ENCODE measurements at regions not wholly inside any gene's neighbourhood (a gene's known extent, or its start where the extent isn't known, plus 50 kb on each side); places are given as distances from the start of the nearest gene placed in this dataset.

- TF ChIP-seq EP300 (IDR thresholded peaks at IDR 0.05) (no peak), POLR2A (IDR thresholded peaks at IDR 0.05) (no peak)
- TF ChIP-seq, protein P1, sequence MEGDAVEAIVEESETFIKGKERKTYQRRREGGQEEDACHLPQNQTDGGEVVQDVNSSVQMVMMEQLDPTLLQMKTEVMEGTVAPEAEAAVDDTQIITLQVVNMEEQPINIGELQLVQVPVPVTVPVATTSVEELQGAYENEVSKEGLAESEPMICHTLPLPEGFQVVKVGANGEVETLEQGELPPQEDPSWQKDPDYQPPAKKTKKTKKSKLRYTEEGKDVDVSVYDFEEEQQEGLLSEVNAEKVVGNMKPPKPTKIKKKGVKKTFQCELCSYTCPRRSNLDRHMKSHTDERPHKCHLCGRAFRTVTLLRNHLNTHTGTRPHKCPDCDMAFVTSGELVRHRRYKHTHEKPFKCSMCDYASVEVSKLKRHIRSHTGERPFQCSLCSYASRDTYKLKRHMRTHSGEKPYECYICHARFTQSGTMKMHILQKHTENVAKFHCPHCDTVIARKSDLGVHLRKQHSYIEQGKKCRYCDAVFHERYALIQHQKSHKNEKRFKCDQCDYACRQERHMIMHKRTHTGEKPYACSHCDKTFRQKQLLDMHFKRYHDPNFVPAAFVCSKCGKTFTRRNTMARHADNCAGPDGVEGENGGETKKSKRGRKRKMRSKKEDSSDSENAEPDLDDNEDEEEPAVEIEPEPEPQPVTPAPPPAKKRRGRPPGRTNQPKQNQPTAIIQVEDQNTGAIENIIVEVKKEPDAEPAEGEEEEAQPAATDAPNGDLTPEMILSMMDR (IDR thresholded peaks at IDR 0.05), result no peak
- no peaks in the 10 kb centered on the region for H3K27me3 ChIP-seq
- DNase-seq, result no peak
- H3K9me3 ChIP-seq, result no peaks in the 10 kb centered on the region
- no peaks in the 10 kb centered on the region for H3K4me1 ChIP-seq (ENCODE audit: insufficient read depth)
- H3K4me3 ChIP-seq, result no peak overlapping the region
- intact Hi-C loops (cut with DNase I), result no loop called here
- WGBS, 3 donors, result 65 to 70% (median 67%) methylated on average over 5 of the region's 5 CpGs
- no peak overlapping the region for H3K27ac ChIP-seq
- no peaks in the 10 kb centered on the region for H3K36me3 ChIP-seq
These were observed 396.8 kb upstream of the NETO1 start for GRCh38 chr18:73264562-73264921.

DNA sequence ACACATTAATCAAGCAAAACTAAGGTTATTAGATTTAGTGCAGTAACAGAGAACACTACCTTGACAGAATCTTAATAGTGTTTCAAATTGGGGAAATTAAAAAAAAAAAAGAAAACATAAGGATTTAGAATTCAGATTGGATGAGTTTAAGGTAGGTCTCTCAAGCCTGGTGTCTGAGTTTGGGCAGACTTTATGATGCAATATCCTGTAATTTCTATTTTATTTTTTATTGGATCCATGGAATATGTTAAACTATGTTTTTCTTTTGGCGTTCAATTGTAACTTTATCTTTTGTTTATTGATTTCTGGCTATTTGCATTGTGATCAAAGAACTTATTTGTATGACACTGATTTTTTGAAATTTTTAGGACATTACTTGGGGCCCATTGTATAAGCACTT lies 394.1 kb upstream of the NETO1 start:
- Histone ChIP-seq H3K4me3 (no peak overlapping the region), H3K27me3 (no peaks in the 10 kb centered on the region), H3K4me1 (ENCODE audit: insufficient read depth) (no peaks in the 10 kb centered on the region), H3K36me3 (no peaks in the 10 kb centered on the region), H3K27ac (no peak overlapping the region), H3K9me3 (no peaks in the 10 kb centered on the region)
- 86 to 92% (median 88%) methylated on average over 1 of the region's 1 CpG for WGBS, 3 donors
- TF ChIP-seq, protein P1 (IDR thresholded peaks at IDR 0.05), result no peak
- TF ChIP-seq POLR2A (IDR thresholded peaks at IDR 0.05) (no peak), EP300 (IDR thresholded peaks at IDR 0.05) (no peak)
- intact Hi-C loops (cut with DNase I), result no loop called here
- no peak for DNase-seq

DNA sequence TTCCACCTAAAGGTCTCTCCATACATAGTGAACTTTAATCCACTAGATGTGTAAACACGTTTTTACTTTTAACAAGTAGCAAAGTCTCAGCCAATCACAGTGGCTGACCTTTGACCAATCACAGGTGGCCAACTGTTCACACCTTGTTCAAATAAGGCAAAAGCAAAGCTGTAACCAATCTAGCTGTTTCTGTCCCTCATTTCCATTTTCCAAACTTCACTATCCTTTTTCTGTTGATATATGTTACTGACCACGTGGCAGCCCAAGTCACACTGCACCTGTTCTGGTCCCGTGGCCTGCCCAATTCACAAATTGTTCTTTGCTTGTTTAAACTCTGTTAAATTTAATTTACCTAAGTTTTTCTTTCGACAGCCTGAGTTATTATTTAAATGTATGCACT lies 393.5 kb upstream of the NETO1 start:
- intact Hi-C loops (cut with DNase I), result no loop called here
- Histone ChIP-seq H3K9me3 (no peaks in the 10 kb centered on the region), H3K27ac (no peak overlapping the region), H3K4me3 (no peak overlapping the region), H3K4me1 (ENCODE audit: insufficient read depth) (no peaks in the 10 kb centered on the region), H3K27me3 (no peaks in the 10 kb centered on the region), H3K36me3 (no peaks in the 10 kb centered on the region)
- no peak for TF ChIP-seq EP300 (IDR thresholded peaks at IDR 0.05)
- no peak for TF ChIP-seq POLR2A (IDR thresholded peaks at IDR 0.05)
- TF ChIP-seq, protein P1 (IDR thresholded peaks at IDR 0.05), result no peak
- DNase-seq, result no peak
- 70 to 74% (median 70%) methylated on average over 4 of the region's 4 CpGs for WGBS, 3 donors

DNA sequence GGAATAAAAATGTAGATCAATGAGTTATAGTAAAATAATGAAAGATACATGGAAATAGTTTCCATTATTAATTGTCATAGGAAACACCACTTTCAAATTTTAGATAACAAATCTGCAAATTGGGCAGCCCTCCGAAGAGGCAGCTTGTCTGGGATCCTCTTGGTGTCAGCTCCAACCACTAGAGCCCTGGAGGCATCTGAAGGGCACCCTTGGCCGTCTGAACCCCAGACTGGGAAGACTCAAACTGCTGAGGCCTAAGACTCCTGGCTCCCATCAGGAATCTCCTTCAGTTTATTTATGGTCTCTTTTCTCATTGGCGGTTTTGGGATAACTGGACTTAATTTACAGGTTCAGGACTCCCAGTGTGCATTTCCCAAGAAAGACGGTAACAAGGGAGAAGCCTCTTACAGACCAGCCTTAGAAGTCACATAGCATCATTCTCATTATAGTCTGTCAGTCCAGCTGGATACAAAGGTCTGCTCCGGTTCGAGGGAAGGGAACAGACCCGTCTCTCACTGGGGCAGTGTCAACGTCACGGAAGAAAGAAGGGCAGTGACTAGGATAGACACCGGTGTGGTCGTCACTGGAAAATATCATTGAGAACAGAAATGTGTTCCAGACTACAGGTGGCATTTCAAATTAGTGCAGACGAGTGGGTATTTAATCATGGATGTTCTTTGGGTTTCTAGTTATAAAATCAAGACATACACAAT lies 390.7 kb upstream of the NETO1 start:
- 81 to 88% (median 85%) methylated on average over 12 of the region's 12 CpGs for WGBS, 3 donors
- no peak overlapping the region for H3K27ac ChIP-seq
- no peaks in the 10 kb centered on the region for H3K36me3 ChIP-seq
- intact Hi-C loops (cut with DNase I), result no loop called here
- TF ChIP-seq, protein P1 (IDR thresholded peaks at IDR 0.05), result no peak
- TF ChIP-seq POLR2A (IDR thresholded peaks at IDR 0.05) (no peak), EP300 (IDR thresholded peaks at IDR 0.05) (no peak)
- no peak for DNase-seq
- H3K27me3 ChIP-seq, result no peaks in the 10 kb centered on the region
- H3K4me3 ChIP-seq, result no peak overlapping the region
- no peaks in the 10 kb centered on the region for H3K9me3 ChIP-seq
- H3K4me1 ChIP-seq (ENCODE audit: insufficient read depth), result no peaks in the 10 kb centered on the region
